ENCODE measurements at regions not wholly inside any gene's neighbourhood (a gene's known extent, or its start where the extent isn't known, plus 50 kb on each side); places are given as distances from the start of the nearest gene placed in this dataset.

- no peak for DNase-seq (ENCODE audit: extremely low spot score, insufficient read length, low read depth)
- no peak for FAIRE-seq
Measured at GRCh38 chr11:92416971-92417725, 192.5 kb downstream of the FAT3 start.

GRCh38 chr11:92423115-92424034 lies 198.8 kb downstream of the FAT3 start:
- no peak for FAIRE-seq
- DNase-seq (ENCODE audit: extremely low spot score, insufficient read length, low read depth) = no peak

GRCh38 chr11:92424281-92424680 lies 199.7 kb downstream of the FAT3 start:
- DNase-seq (ENCODE audit: extremely low spot score, insufficient read length, low read depth) = no peak
- no peak for FAIRE-seq

- DNase-seq (ENCODE audit: extremely low spot score, insufficient read length, low read depth) (no peak), FAIRE-seq (no peak)
Measured at GRCh38 chr11:92425127-92425526, 200.5 kb downstream of the FAT3 start.

GRCh38 chr11:92432515-92432914 lies 207.9 kb downstream of the FAT3 start:
- no peak for FAIRE-seq
- DNase-seq (ENCODE audit: extremely low spot score, insufficient read length, low read depth) = no peak

- FAIRE-seq (no peak), DNase-seq (ENCODE audit: extremely low spot score, insufficient read length, low read depth) (no peak)
Measured at GRCh38 chr11:92436034-92436920, 211.7 kb downstream of the FAT3 start.

GRCh38 chr11:92439133-92439532 lies 214.5 kb downstream of the FAT3 start:
- no peak for FAIRE-seq

GRCh38 chr11:92440701-92441442 lies 216.3 kb downstream of the FAT3 start:
- FAIRE-seq = no peak
- DNase-seq (ENCODE audit: extremely low spot score, insufficient read length, low read depth) = no peak

More at GRCh38 chr11:92439133-92439532, 214.5 kb downstream of the FAT3 start:
- no peak for DNase-seq (ENCODE audit: extremely low spot score, insufficient read length, low read depth)

- no peak for DNase-seq (ENCODE audit: extremely low spot score, insufficient read length, low read depth)
- FAIRE-seq = no peak
Measured at GRCh38 chr11:92441443-92441726, 216.8 kb downstream of the FAT3 start.

- DNase-seq (ENCODE audit: extremely low spot score, insufficient read length, low read depth) = no peak
- no peak for FAIRE-seq
Measured at GRCh38 chr11:92443199-92443598, 218.6 kb downstream of the FAT3 start.

GRCh38 chr11:92447586-92447985 lies 223.0 kb downstream of the FAT3 start:
- FAIRE-seq (no peak), DNase-seq (ENCODE audit: extremely low spot score, insufficient read length, low read depth) (no peak)

GRCh38 chr11:92449222-92449621 lies 224.6 kb downstream of the FAT3 start:
- FAIRE-seq = no peak
- DNase-seq (ENCODE audit: extremely low spot score, insufficient read length, low read depth) = no peak

- FAIRE-seq (no peak), DNase-seq (ENCODE audit: extremely low spot score, insufficient read length, low read depth) (no peak)
Measured at GRCh38 chr11:92449780-92450179, 225.2 kb downstream of the FAT3 start.

- DNase-seq (ENCODE audit: extremely low spot score, insufficient read length, low read depth) (no peak), FAIRE-seq (no peak)
Measured at GRCh38 chr11:92451063-92451462, 226.4 kb downstream of the FAT3 start.

GRCh38 chr11:92453055-92453454 lies 228.4 kb downstream of the FAT3 start:
- DNase-seq (ENCODE audit: extremely low spot score, insufficient read length, low read depth) = no peak

GRCh38 chr11:92455210-92455790 lies 230.7 kb downstream of the FAT3 start:
- FAIRE-seq (no peak), DNase-seq (ENCODE audit: extremely low spot score, insufficient read length, low read depth) (no peak)

More at GRCh38 chr11:92453055-92453454, 228.4 kb downstream of the FAT3 start:
- FAIRE-seq = no peak

GRCh38 chr11:92457250-92457649 lies 232.6 kb downstream of the FAT3 start:
- no peak for DNase-seq (ENCODE audit: extremely low spot score, insufficient read length, low read depth)
- no peak for FAIRE-seq

- FAIRE-seq (no peak), DNase-seq (ENCODE audit: extremely low spot score, insufficient read length, low read depth) (no peak)
Measured at GRCh38 chr11:92458486-92458885, 233.9 kb downstream of the FAT3 start.

GRCh38 chr11:92460213-92460612 lies 235.6 kb downstream of the FAT3 start:
- no peak for DNase-seq (ENCODE audit: extremely low spot score, insufficient read length, low read depth)
- FAIRE-seq = no peak
